ENCODE measurements at regions not wholly inside any gene's neighbourhood (a gene's known extent, or its start where the extent isn't known, plus 50 kb on each side); places are given as distances from the start of the nearest gene placed in this dataset.

GRCh38 chr3:835096-835495 lies 257.7 kb upstream of the CNTN6 start:
- H3K27me3 ChIP-seq = no peaks in the 10 kb centered on the region
- H3K4me3 ChIP-seq (replicated peaks in 1 of 3) = no peak overlapping the region
- no peak for TF ChIP-seq POLR2A (IDR thresholded peaks at IDR 0.05)
- TF ChIP-seq CTCF (IDR thresholded peaks at IDR 0.05) = no peak
- intact Hi-C loops (cut with DNase I) = no loop called here
- H3K36me3 ChIP-seq = no peaks in the 10 kb centered on the region
- no peaks in the 10 kb centered on the region for H3K9me3 ChIP-seq
- no peaks in the 10 kb centered on the region for H3K4me1 ChIP-seq
- no peak for DNase-seq
- WGBS, 2 donors = 90 to 93% methylated on average over 4 of the region's 4 CpGs
- no peak overlapping the region for H3K27ac ChIP-seq

- H3K4me1 ChIP-seq = no peaks in the 10 kb centered on the region
- intact Hi-C loops (cut with DNase I) = no loop called here
- no peaks in the 10 kb centered on the region for H3K27me3 ChIP-seq
- no peaks in the 10 kb centered on the region for H3K36me3 ChIP-seq
- WGBS, 2 donors = 69 to 84% methylated on average over 1 of the region's 1 CpG
- no peak for DNase-seq
- no peak for TF ChIP-seq POLR2A (IDR thresholded peaks at IDR 0.05)
- no peak for TF ChIP-seq CTCF (IDR thresholded peaks at IDR 0.05)
- H3K4me3 ChIP-seq (replicated peaks in 1 of 3) = no peak overlapping the region
- H3K27ac ChIP-seq = no peak overlapping the region
- H3K9me3 ChIP-seq = no peaks in the 10 kb centered on the region
Measured at GRCh38 chr3:839981-840380, 252.8 kb upstream of the CNTN6 start.

GRCh38 chr3:851098-851790 lies 241.6 kb upstream of the CNTN6 start:
- no peaks in the 10 kb centered on the region for H3K4me1 ChIP-seq
- no peaks in the 10 kb centered on the region for H3K9me3 ChIP-seq
- WGBS, 2 donors = 44 to 61% methylated on average over 5 of the region's 5 CpGs
- no peaks in the 10 kb centered on the region for H3K36me3 ChIP-seq
- no peak overlapping the region for H3K4me3 ChIP-seq (replicated peaks in 1 of 3)
- intact Hi-C loops (cut with DNase I) = no loop called here
- no peak for DNase-seq
- no peak overlapping the region for H3K27ac ChIP-seq
- no peaks in the 10 kb centered on the region for H3K27me3 ChIP-seq
- TF ChIP-seq CTCF (IDR thresholded peaks at IDR 0.05) (no peak), POLR2A (IDR thresholded peaks at IDR 0.05) (no peak)

GRCh38 chr3:852033-852432 lies 240.8 kb upstream of the CNTN6 start:
- intact Hi-C loops (cut with DNase I) = no loop called here
- no peak for DNase-seq
- H3K27ac ChIP-seq = no peak overlapping the region
- 76 to 85% methylated on average over 3 to 4 of the region's 4 CpGs for WGBS, 2 donors
- H3K9me3 ChIP-seq = no peaks in the 10 kb centered on the region
- no peak overlapping the region for H3K4me3 ChIP-seq (replicated peaks in 1 of 3)
- H3K4me1 ChIP-seq = no peaks in the 10 kb centered on the region
- H3K27me3 ChIP-seq = no peaks in the 10 kb centered on the region
- H3K36me3 ChIP-seq = no peaks in the 10 kb centered on the region
- no peak for TF ChIP-seq CTCF (IDR thresholded peaks at IDR 0.05)
- no peak for TF ChIP-seq POLR2A (IDR thresholded peaks at IDR 0.05)

- Histone ChIP-seq H3K27me3 (no peaks in the 10 kb centered on the region), H3K4me3 (replicated peaks in 1 of 3) (no peak overlapping the region), H3K36me3 (no peaks in the 10 kb centered on the region), H3K27ac (no peak overlapping the region), H3K4me1 (no peaks in the 10 kb centered on the region), H3K9me3 (no peaks in the 10 kb centered on the region)
- intact Hi-C loops (cut with DNase I) = no loop called here
- no peak for DNase-seq
- 83 to 86% methylated on average over 5 of the region's 5 CpGs for WGBS, 2 donors
- no peak for TF ChIP-seq CTCF (IDR thresholded peaks at IDR 0.05)
Measured at GRCh38 chr3:853489-853888, 239.3 kb upstream of the CNTN6 start.
